ELR (cell line): ENCODE measurements at regions not wholly inside any gene's neighbourhood (a gene's known extent, or its start where the extent isn't known, plus 50 kb on each side); places are given as distances from the start of the nearest gene placed in this dataset.
"Not testable (repeated sequence)": the region's sequence is repeated elsewhere in the genome, so short reads cannot be mapped to it uniquely, and the experiment has no call there.

Experiments
- DNase-seq: peaks from one replicate; pipeline ENCODE4 v3.0.0-alpha.2; 2015; ENCODE audit warnings: low read depth

- DNase-seq: no peak
Measured at GRCh38 chr2:117199511-117199910, 615.0 kb upstream of the DDX18 start.

GRCh38 chr2:117212562-117212961, 601.9 kb upstream of the DDX18 start:
- DNase-seq: no peak

GRCh38 chr2:117217145-117217544, 597.3 kb upstream of the DDX18 start:
- DNase-seq: no peak

GRCh38 chr2:117222809-117223208, 591.7 kb upstream of the DDX18 start:
- DNase-seq: no peak

- no peak for DNase-seq
Measured at GRCh38 chr2:117232305-117232704, 582.2 kb upstream of the DDX18 start.

GRCh38 chr2:117257362-117257761, 557.1 kb upstream of the DDX18 start:
- no peak for DNase-seq

- no peak for DNase-seq
Measured at GRCh38 chr2:117269574-117269973, 544.9 kb upstream of the DDX18 start.

GRCh38 chr2:117271631-117272030, 542.9 kb upstream of the DDX18 start:
- DNase-seq: no peak

GRCh38 chr2:117273009-117273671, 541.4 kb upstream of the DDX18 start:
- DNase-seq: no peak

GRCh38 chr2:117293012-117293411, 521.5 kb upstream of the DDX18 start:
- DNase-seq: no peak

GRCh38 chr2:117299451-117299850, 515.0 kb upstream of the DDX18 start:
- DNase-seq: no peak

GRCh38 chr2:117308861-117309770, 505.4 kb upstream of the DDX18 start:
- no peak for DNase-seq

GRCh38 chr2:117321816-117322215, 492.7 kb upstream of the DDX18 start:
- no peak for DNase-seq

GRCh38 chr2:117323331-117323730, 491.2 kb upstream of the DDX18 start:
- DNase-seq: no peak

- DNase-seq: no peak
Measured at GRCh38 chr2:117330641-117331040, 483.9 kb upstream of the DDX18 start.

GRCh38 chr2:117335967-117336366, 478.5 kb upstream of the DDX18 start:
- DNase-seq: no peak

GRCh38 chr2:117336496-117336895, 478.0 kb upstream of the DDX18 start:
- DNase-seq: no peak

GRCh38 chr2:117337981-117338380, 476.5 kb upstream of the DDX18 start:
- DNase-seq: not testable (repeated sequence)

- DNase-seq: no peak
Measured at GRCh38 chr2:117339980-117340379, 474.5 kb upstream of the DDX18 start.

GRCh38 chr2:117341690-117342089, 472.8 kb upstream of the DDX18 start:
- no peak for DNase-seq

- DNase-seq: no peak
Measured at GRCh38 chr2:117342415-117342814, 472.1 kb upstream of the DDX18 start.

- no peak for DNase-seq
Measured at GRCh38 chr2:117349687-117350086, 464.8 kb upstream of the DDX18 start.

- DNase-seq: no peak
Measured at GRCh38 chr2:117351396-117351795, 463.1 kb upstream of the DDX18 start.
